GM12873 (cell line): ENCODE measurements at regions not wholly inside any gene's neighbourhood (a gene's known extent, or its start where the extent isn't known, plus 50 kb on each side); places are given as distances from the start of the nearest gene placed in this dataset.
A peak's percentile ranks its signal among the peaks of the same experiment; 100 is the strongest.

Source experiments
- CTCF ChIP-seq: IDR thresholded peaks from 2 replicates; pipeline ENCODE4 v1.5.1; 2012; ENCODE audit warnings: low read depth, mild to moderate bottlenecking, moderate library complexity, low read length, control low read depth; ENCODE audit not compliant: insufficient read depth; ENCODE audit errors: missing control alignments

- TF ChIP-seq CTCF = no peak
Measured at GRCh38 chr1:58256041-58256440, 290.5 kb downstream of the OMA1 start.

GRCh38 chr1:58255192-58255591 lies 291.3 kb downstream of the OMA1 start:
- TF ChIP-seq CTCF = no peak

- TF ChIP-seq CTCF = peak; percentile 50
Measured at GRCh38 chr1:58251430-58252073, 295.0 kb downstream of the OMA1 start.

- TF ChIP-seq CTCF = no peak
Measured at GRCh38 chr1:58250587-58250948, 296.0 kb downstream of the OMA1 start.

- no peak for TF ChIP-seq CTCF
Measured at GRCh38 chr1:58249737-58250586, 296.6 kb downstream of the OMA1 start.

- no peak for TF ChIP-seq CTCF
Measured at GRCh38 chr1:58249388-58249736, 297.2 kb downstream of the OMA1 start.

- TF ChIP-seq CTCF = no peak
Measured at GRCh38 chr1:58248791-58249190, 297.7 kb downstream of the OMA1 start.
